ENCODE measurements at regions not wholly inside any gene's neighbourhood (a gene's known extent, or its start where the extent isn't known, plus 50 kb on each side); places are given as distances from the start of the nearest gene placed in this dataset.

- no peak for TF ChIP-seq CTCF (IDR thresholded peaks at IDR 0.05 in 8 of 11, conservative IDR thresholded peaks at IDR 0.05 in 3 of 11)
- TF ChIP-seq POLR2A (IDR thresholded peaks at IDR 0.05): no peak
- no peak for TF ChIP-seq POLR2AphosphoS5 (IDR thresholded peaks at IDR 0.05)
These were observed 405.7 kb downstream of the HDGFL1 start for GRCh38 chr6:22975079-22975478.
